GM12874 (cell line): ENCODE measurements at regions not wholly inside any gene's neighbourhood (a gene's known extent, or its start where the extent isn't known, plus 50 kb on each side); places are given as distances from the start of the nearest gene placed in this dataset.

Experiments
- TF ChIP-seq, protein P1 (sequence below): IDR thresholded peaks from 2 replicates; pipeline ENCODE4 v1.5.1; 2011; ENCODE audit warnings: low read depth, mild to moderate bottlenecking, control low read depth, low read length, moderate library complexity; ENCODE audit not compliant: insufficient read depth

DNA sequence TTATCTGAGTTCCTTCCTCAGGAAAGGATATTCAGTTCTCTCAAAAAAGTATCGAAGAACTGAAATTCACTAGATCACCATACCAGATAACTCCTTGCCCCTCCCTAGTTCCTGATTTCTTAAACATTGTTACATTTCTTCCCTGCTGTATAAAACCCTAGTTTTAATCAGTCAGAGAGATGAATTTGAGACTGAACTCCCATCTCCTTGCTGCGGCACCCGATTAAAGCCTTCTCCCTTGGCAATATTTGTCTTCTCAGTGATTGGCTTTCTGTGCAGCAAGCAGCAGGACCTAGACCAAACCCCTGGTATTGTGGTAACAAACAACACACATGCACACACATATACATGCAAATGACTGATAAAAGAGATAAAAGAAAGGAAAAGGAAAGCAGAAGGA, 1364.6 kb upstream of the GJE1 start:
- TF ChIP-seq, protein P1, sequence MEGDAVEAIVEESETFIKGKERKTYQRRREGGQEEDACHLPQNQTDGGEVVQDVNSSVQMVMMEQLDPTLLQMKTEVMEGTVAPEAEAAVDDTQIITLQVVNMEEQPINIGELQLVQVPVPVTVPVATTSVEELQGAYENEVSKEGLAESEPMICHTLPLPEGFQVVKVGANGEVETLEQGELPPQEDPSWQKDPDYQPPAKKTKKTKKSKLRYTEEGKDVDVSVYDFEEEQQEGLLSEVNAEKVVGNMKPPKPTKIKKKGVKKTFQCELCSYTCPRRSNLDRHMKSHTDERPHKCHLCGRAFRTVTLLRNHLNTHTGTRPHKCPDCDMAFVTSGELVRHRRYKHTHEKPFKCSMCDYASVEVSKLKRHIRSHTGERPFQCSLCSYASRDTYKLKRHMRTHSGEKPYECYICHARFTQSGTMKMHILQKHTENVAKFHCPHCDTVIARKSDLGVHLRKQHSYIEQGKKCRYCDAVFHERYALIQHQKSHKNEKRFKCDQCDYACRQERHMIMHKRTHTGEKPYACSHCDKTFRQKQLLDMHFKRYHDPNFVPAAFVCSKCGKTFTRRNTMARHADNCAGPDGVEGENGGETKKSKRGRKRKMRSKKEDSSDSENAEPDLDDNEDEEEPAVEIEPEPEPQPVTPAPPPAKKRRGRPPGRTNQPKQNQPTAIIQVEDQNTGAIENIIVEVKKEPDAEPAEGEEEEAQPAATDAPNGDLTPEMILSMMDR, result no peak

- TF ChIP-seq, protein P1, result no peak
These were observed 1365.7 kb upstream of the GJE1 start for GRCh38 chr6:140766999-140767398.

GRCh38 chr6:140758169-140758877, 1374.4 kb upstream of the GJE1 start:
- TF ChIP-seq, protein P1, result no peak

- TF ChIP-seq, protein P1, result no peak
These were observed 1377.8 kb upstream of the CITED2 start for GRCh38 chr6:140752234-140752633.

- TF ChIP-seq, protein P1, result no peak
These were observed 1372.7 kb upstream of the CITED2 start for GRCh38 chr6:140747114-140747513.

DNA sequence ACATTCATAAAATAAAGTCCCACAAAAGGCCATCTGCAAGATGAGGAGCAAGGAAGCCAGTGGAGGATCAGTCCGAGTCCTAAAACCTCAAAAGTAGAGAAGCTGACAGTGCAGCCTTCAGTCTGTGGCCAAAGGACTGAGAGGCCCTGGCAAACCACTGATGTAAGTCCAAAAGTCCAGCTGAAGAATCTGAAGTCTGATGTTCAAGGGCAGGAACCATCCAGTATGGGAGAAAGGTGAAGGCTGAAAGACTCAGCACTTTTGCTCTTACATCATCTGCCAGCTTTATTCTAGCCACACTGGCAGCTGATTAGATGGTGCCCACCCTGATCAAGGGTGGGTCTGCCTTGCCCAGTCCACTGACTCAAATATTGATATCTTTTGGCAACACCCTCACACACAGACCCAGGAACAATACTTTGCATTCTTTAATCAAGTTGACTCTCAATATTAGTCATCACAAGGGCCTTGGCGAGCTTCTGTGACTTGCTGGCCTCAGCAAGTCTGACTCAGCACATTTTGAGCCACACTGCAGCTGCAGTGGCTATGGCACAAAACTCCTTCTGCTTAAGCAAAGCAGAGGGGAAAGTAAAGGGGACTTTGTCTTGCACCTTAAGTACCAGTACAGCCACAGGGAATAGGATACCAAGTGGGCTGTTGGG, 1370.3 kb upstream of the CITED2 start:
- TF ChIP-seq, protein P1, result no peak

GRCh38 chr6:140736231-140736630, 1361.8 kb upstream of the CITED2 start:
- TF ChIP-seq, protein P1, result no peak
